HepG2 (cell line): ENCODE measurements at regions not wholly inside any gene's neighbourhood (a gene's known extent, or its start where the extent isn't known, plus 50 kb on each side); places are given as distances from the start of the nearest gene placed in this dataset.

Experiments used
- ATAC-seq: fragments of 200-7000 bp; cut with Tn5 transposase; 3 replicates; pipeline ENCODE4 v1.9.1; 2020; ENCODE audit warnings: mild to moderate bottlenecking, moderate library complexity
- BruUV-seq: library from RNA; stranded (reverse); fragments of 400-500 nt; replicated peaks from 2 replicates; lab custom pipeline; 2021; lab: Mats Ljungman, UMichigan
- CTCF ChIA-PET: fragments of 300-600 bp; formaldehyde crosslinking; extraction: SDS; loops from one replicate; lab custom pipeline; 2021; ENCODE audit warnings: low total read pairs, inconsistent platforms, low intra/inter-chr PET ratio; lab: Yijun Ruan, JAX
- POLR2A ChIA-PET: fragments of 350-600 bp; sonication (Branson Sonifier 250); formaldehyde crosslinking; loops from one replicate; lab custom pipeline; 2020; ENCODE audit warnings: antibody characterized with exemption, inconsistent platforms; lab: Yijun Ruan, JAX
- DNase-seq: peaks from one replicate; pipeline ENCODE4 v3.0.0-alpha.2; 2015; ENCODE audit warnings: low spot score
- FAIRE-seq: peaks from 3 replicates; lab custom pipeline; 2011; peaks lifted over from hg19 to GRCh38; lab: Jason Lieb, UNC
- H2AFZ ChIP-seq: one replicate; pipeline ENCODE4 v1.6.1; 2011; ENCODE audit warnings: low read length, inconsistent platforms
- H3K27ac ChIP-seq: fragments of 300-600 bp; 3 replicates; pipeline ENCODE4 v1.8.0; 2011; ENCODE audit warnings: mixed run types, mild to moderate bottlenecking, mixed read lengths, low read length, inconsistent platforms; ENCODE audit not compliant: insufficient read depth; ENCODE audit errors: extremely low read length
- H3K27me3 ChIP-seq, 2 experiments: fragments of 200-600 bp in 1 of 2; 2 replicates in 1 of 2; 3 replicates in 1 of 2; pipeline versions ENCODE4 v1.6.0 to v1.8.0; 2011; ENCODE audit warnings: low read length in 2 of 2, mild to moderate bottlenecking in 2 of 2, moderate library complexity in 2 of 2, inconsistent platforms in 1 of 2; ENCODE audit not compliant: insufficient read depth in 2 of 2, control insufficient read depth in 1 of 2
- H3K36me3 ChIP-seq, 2 experiments: fragments of 200-600 bp in 1 of 2; replicated peaks in 1 of 2; 2 replicates in 1 of 2; 3 replicates in 1 of 2; pipeline versions ENCODE4 v1.5.1 to v1.8.0; 2011; ENCODE audit warnings: low read length in 2 of 2, inconsistent platforms in 1 of 2; ENCODE audit not compliant: insufficient read depth in 2 of 2, control insufficient read depth in 1 of 2
- H3K4me1 ChIP-seq: 2 replicates; pipeline ENCODE4 v1.5.1; 2012; ENCODE audit warnings: low read length, inconsistent platforms; ENCODE audit not compliant: insufficient read depth
- H3K4me2 ChIP-seq: 2 replicates; pipeline ENCODE4 v1.6.0; 2011; ENCODE audit warnings: low read depth, low read length, inconsistent platforms
- H3K4me3 ChIP-seq, 3 experiments: fragments of 200-600 bp in 1 of 3; sonication (generic), shearing (Covaris generic) in 1 of 3; replicated peaks in 1 of 3; 2 replicates each; pipeline ENCODE4 v1.5.1; 2011 to 2016; ENCODE audit warnings: low read length in 3 of 3, inconsistent platforms in 2 of 3, low read depth in 2 of 3, mild to moderate bottlenecking in 2 of 3, control low read depth in 1 of 3, mixed read lengths in 1 of 3; ENCODE audit not compliant: insufficient read depth in 1 of 3
- H3K79me2 ChIP-seq: one replicate; pipeline ENCODE4 v1.6.1; 2011; ENCODE audit warnings: low read length, inconsistent platforms; ENCODE audit not compliant: insufficient read depth
- H3K9ac ChIP-seq: 2 replicates; pipeline ENCODE4 v1.6.0; 2011; ENCODE audit warnings: mild to moderate bottlenecking, low read depth, low read length, inconsistent platforms; ENCODE audit not compliant: insufficient read depth
- H3K9me3 ChIP-seq: 2 replicates; pipeline ENCODE4 v1.5.1; 2012; ENCODE audit warnings: mild to moderate bottlenecking, low read length
- H4K20me1 ChIP-seq: 2 replicates; pipeline ENCODE4 v1.6.0; 2011; ENCODE audit warnings: inconsistent platforms, mild to moderate bottlenecking, low read length, moderate library complexity; ENCODE audit not compliant: insufficient read depth
- CCAR2 ChIP-seq: fragments of 200-400 bp; formaldehyde crosslinking; optimal IDR thresholded peaks from 2 replicates; pipeline ENCODE3; 2018; ENCODE audit warnings: low read depth, mild to moderate bottlenecking, low read length, moderate library complexity
- CCDC6 ChIP-seq: sonication (generic); formaldehyde crosslinking; IDR thresholded peaks from 2 replicates; pipeline ENCODE4 v1.8.1; 2022; ENCODE audit warnings: mild to moderate bottlenecking, missing genetic modification reagents, moderate library complexity
- CEBPG ChIP-seq: IDR thresholded peaks from 2 replicates; pipeline ENCODE4 v1.6.1; 2016
- HNF4G ChIP-seq, 2 experiments: sonication (generic) in 1 of 2; formaldehyde crosslinking in 1 of 2; IDR thresholded peaks; 2 replicates each; pipeline versions ENCODE4 v1.4.0 to v1.6.1; 2011 to 2020; ENCODE audit warnings: borderline replicate concordance in 2 of 2, low read depth in 2 of 2, mild to moderate bottlenecking in 2 of 2, low read length in 1 of 2, missing genetic modification reagents in 1 of 2, moderate library complexity in 1 of 2
- MAX ChIP-seq: IDR thresholded peaks from 2 replicates; pipeline ENCODE4 v1.6.1; 2012; ENCODE audit warnings: inconsistent platforms
- MED8 ChIP-seq: sonication (generic); formaldehyde crosslinking; IDR thresholded peaks from 2 replicates; pipeline ENCODE4 v1.8.1; 2023; ENCODE audit warnings: mild to moderate bottlenecking, missing genetic modification reagents; ENCODE audit not compliant: insufficient replicate concordance
- NCOA2 ChIP-seq: sonication (generic); formaldehyde crosslinking; IDR thresholded peaks from 2 replicates; pipeline ENCODE4 v1.8.0; 2022; ENCODE audit warnings: inconsistent platforms
- ONECUT2 ChIP-seq: sonication (generic); formaldehyde crosslinking; IDR thresholded peaks from 2 replicates; pipeline ENCODE4 v1.4.0; 2020; ENCODE audit warnings: missing genetic modification reagents
- SIN3A ChIP-seq: IDR thresholded peaks from 2 replicates; pipeline ENCODE4 v1.6.1; 2011; ENCODE audit warnings: low read depth, mild to moderate bottlenecking, control low read depth, low read length, borderline replicate concordance
- SOX6 ChIP-seq, 2 experiments: fragments of 450-650 bp in 1 of 2; sonication (generic) in 1 of 2; formaldehyde crosslinking in 1 of 2; IDR thresholded peaks; 2 replicates each; pipeline versions ENCODE4 v1.4.0 to v1.6.1; 2017 to 2020; ENCODE audit warnings: antibody characterized with exemption in 1 of 2, mild to moderate bottlenecking in 1 of 2, missing genetic modification reagents in 1 of 2
- SRF ChIP-seq: IDR thresholded peaks from 2 replicates; pipeline ENCODE4 v1.6.1; 2011; ENCODE audit warnings: mild to moderate bottlenecking, low read depth, low read length, moderate library complexity
- ZFP36L1 ChIP-seq: sonication (generic); formaldehyde crosslinking; IDR thresholded peaks from 2 replicates; pipeline ENCODE4 v1.8.0; 2022; ENCODE audit warnings: mild to moderate bottlenecking, missing genetic modification reagents, moderate library complexity
- ZGPAT ChIP-seq: IDR thresholded peaks from 2 replicates; pipeline ENCODE4 v1.6.1; 2016; ENCODE audit warnings: mild to moderate bottlenecking
- ZMYM2 ChIP-seq: sonication (generic); formaldehyde crosslinking; IDR thresholded peaks from 2 replicates; pipeline ENCODE4 v1.8.0; 2022; ENCODE audit warnings: mild to moderate bottlenecking, missing genetic modification reagents
- ZNF317 ChIP-seq: sonication (generic); formaldehyde crosslinking; IDR thresholded peaks from 2 replicates; pipeline ENCODE4 v1.5.0; 2020; ENCODE audit warnings: mild to moderate bottlenecking, missing genetic modification reagents
- ZNF335 ChIP-seq: sonication (generic); formaldehyde crosslinking; IDR thresholded peaks from 2 replicates; pipeline ENCODE4 v1.4.0; 2020; ENCODE audit warnings: missing genetic modification reagents
- ZNF33A ChIP-seq: sonication (generic); formaldehyde crosslinking; IDR thresholded peaks from 2 replicates; pipeline ENCODE4 v1.5.1; 2020; ENCODE audit warnings: missing genetic modification reagents, mild to moderate bottlenecking, moderate library complexity, borderline replicate concordance
- ZNF549 ChIP-seq: sonication (generic); formaldehyde crosslinking; IDR thresholded peaks from 2 replicates; pipeline ENCODE4 v1.5.0; 2020; ENCODE audit warnings: missing genetic modification reagents
- ZNF556 ChIP-seq: sonication (generic); formaldehyde crosslinking; IDR thresholded peaks from 2 replicates; pipeline ENCODE4 v1.4.0; 2020; ENCODE audit warnings: mild to moderate bottlenecking, missing genetic modification reagents, borderline replicate concordance
- ZNF644 ChIP-seq: IDR thresholded peaks from 2 replicates; pipeline ENCODE4 v1.6.1; 2016; ENCODE audit warnings: low read depth
- ZNF720 ChIP-seq: sonication (generic); formaldehyde crosslinking; IDR thresholded peaks from 2 replicates; pipeline ENCODE4 v1.4.0; 2020; ENCODE audit warnings: missing genetic modification reagents
- ZNF777 ChIP-seq: sonication (generic); formaldehyde crosslinking; IDR thresholded peaks from 2 replicates; pipeline ENCODE4 v1.4.0; 2020; ENCODE audit warnings: missing genetic modification reagents
- ZNF841 ChIP-seq: sonication (generic); formaldehyde crosslinking; IDR thresholded peaks from 2 replicates; pipeline ENCODE4 v1.8.1; 2023; ENCODE audit warnings: missing genetic modification reagents, borderline replicate concordance
- WGBS: methylation state at CpG from one replicate; pipeline ENCODE4 v1.1.6; 2017; ENCODE audit warnings: low lambda C conversion rate; 5-methylcytosine and 5-hydroxymethylcytosine counted together
- in situ Hi-C: cut with HindIII; loops from 2 replicates; pipeline ENCODE4 v1.10.0; 2017; ENCODE audit warnings: low pct_unique_long_range_greater_than_20kb; ENCODE audit not compliant: extremely low pct_ligation_motif_present
- intact Hi-C: fragments of 100-400 bp; cut with micrococcal nuclease; formaldehyde crosslinking; loops from one replicate; pipeline ENCODE4 v1.10.0; 2022; ENCODE audit not compliant: unreplicated experiment
- TF ChIP-seq, protein P1 (sequence below): sonication (generic); formaldehyde crosslinking; IDR thresholded peaks from 2 replicates; pipeline ENCODE4 v1.4.0; 2020; ENCODE audit warnings: mild to moderate bottlenecking, missing genetic modification reagents

- TF ChIP-seq CCAR2: no peak
- no peak for TF ChIP-seq ZNF33A (CRISPR knock-in tag)
- no peak for TF ChIP-seq ZNF549 (CRISPR knock-in tag)
- no peak for TF ChIP-seq ZMYM2
- no peak for TF ChIP-seq CCDC6 (CRISPR knock-in tag)
- no peak for TF ChIP-seq ZNF777 (CRISPR knock-in tag)
- TF ChIP-seq ZNF841 (CRISPR knock-in tag): no peak
- no peak for TF ChIP-seq MAX
- TF ChIP-seq MED8 (CRISPR knock-in tag): no peak
- TF ChIP-seq ZNF720: no peak
- peak; percentile 96 for TF ChIP-seq CEBPG (CRISPR knock-in tag)
- peak; percentile 52; the same call in 1 of the 2 replicates for TF ChIP-seq ZFP36L1
- TF ChIP-seq SRF: 0 out of 2 replicates have a peak, but pooled peaks have one; percentile 72
- TF ChIP-seq ZNF644: peak; percentile 89
- TF ChIP-seq, protein P1, sequence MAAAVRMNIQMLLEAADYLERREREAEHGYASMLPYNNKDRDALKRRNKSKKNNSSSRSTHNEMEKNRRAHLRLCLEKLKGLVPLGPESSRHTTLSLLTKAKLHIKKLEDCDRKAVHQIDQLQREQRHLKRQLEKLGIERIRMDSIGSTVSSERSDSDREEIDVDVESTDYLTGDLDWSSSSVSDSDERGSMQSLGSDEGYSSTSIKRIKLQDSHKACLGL (CRISPR knock-in tag): no peak
- TF ChIP-seq ONECUT2: no peak
Measured at GRCh38 chr13:50229960-50230661, 214.9 kb downstream of the KCNRG start (continued).

- FAIRE-seq: no peak
- WGBS: 97% methylated on average over 2 of the region's 2 CpGs
- peaks cover 35% of the 10 kb centered on the region for H3K79me2 ChIP-seq
- peaks cover 10% of the 10 kb centered on the region; the same call in 1 of the 2 replicates for H3K9me3 ChIP-seq
- H3K36me3 ChIP-seq: no peaks in the 10 kb centered on the region
- no peak for DNase-seq
- peaks cover 30% of the 10 kb centered on the region for H3K4me1 ChIP-seq
- H2AFZ ChIP-seq: no peak overlapping the region
- intact Hi-C loops (no loop called here), in situ Hi-C loops (no loop called here)
- no peak overlapping the region for H3K4me3 ChIP-seq
- H3K4me2 ChIP-seq: peak overlapping the region; percentile 52; the same call in 1 of the 2 replicates
- H4K20me1 ChIP-seq: 0 out of 2 replicates have a peak, but pooled peaks cover 5% of the 10 kb centered on the region
- CTCF ChIA-PET: no interaction called here
- BruUV-seq: no TSS peak
- no peak; the same call in 1 of the 3 replicates for ATAC-seq
- no peaks in the 10 kb centered on the region for H3K27me3 ChIP-seq
- peak overlapping the region; percentile 36 for H3K27ac ChIP-seq
- POLR2A ChIA-PET: interaction anchor here (1.0 kb wide), 1 partner anchor 15 kb away, joined by 3 read pairs; no protein-coding TSS in a partner anchor
- no peak overlapping the region for H3K9ac ChIP-seq
- TF ChIP-seq NCOA2 (CRISPR knock-in tag) (no peak), SOX6 (IDR thresholded peaks at IDR 0.05) (no peak), SOX6 (CRISPR knock-in tag; IDR thresholded peaks at IDR 0.05) (0 out of 2 replicates have a peak, but pooled peaks have one; percentile 4), HNF4G (IDR thresholded peaks at IDR 0.05; ENCODE audit: borderline replicate concordance, low read depth, low read length) (no peak), HNF4G (CRISPR knock-in tag; IDR thresholded peaks at IDR 0.05; ENCODE audit: borderline replicate concordance, low read depth) (no peak), ZNF556 (CRISPR knock-in tag) (no peak), ZNF317 (CRISPR knock-in tag) (0 out of 2 replicates have a peak, but pooled peaks have one; percentile 9), SIN3A (no peak), ZNF335 (CRISPR knock-in tag) (no peak), ZGPAT (CRISPR knock-in tag) (0 out of 2 replicates have a peak, but pooled peaks have one; percentile 1)
Measured at GRCh38 chr13:50230662-50230978, 215.4 kb downstream of the KCNRG start.
